T-helper 2 cell treated with Interferon-gamma antibody and Interleukin-4, amounts not matched to agents 100 ng/mL and 5 ng/mL, for 36 hours (primary cell): ENCODE measurements at regions not wholly inside any gene's neighbourhood (a gene's known extent, or its start where the extent isn't known, plus 50 kb on each side); places are given as distances from the start of the nearest gene placed in this dataset.

ENCODE experiments used
- intact Hi-C: fragments of 100-400 bp; cut with micrococcal nuclease; formaldehyde crosslinking; loops from one replicate; pipeline ENCODE4 v1.15.1; 2023

GRCh38 chr1:38126970-38127369 is 80.4 kb upstream of the POU3F1 start:
- intact Hi-C loops = no loop called here

- intact Hi-C loops = no loop called here
These were observed 79.4 kb upstream of the POU3F1 start for GRCh38 chr1:38125837-38126520.

- intact Hi-C loops = no loop called here
These were observed 78.4 kb upstream of the POU3F1 start for GRCh38 chr1:38125016-38125415.

- intact Hi-C loops = no loop called here
These were observed 77.0 kb upstream of the POU3F1 start for GRCh38 chr1:38123356-38124135.

- intact Hi-C loops = no loop called here
These were observed 74.7 kb upstream of the POU3F1 start for GRCh38 chr1:38121231-38121680.

- intact Hi-C loops = no loop called here
These were observed 74.1 kb upstream of the POU3F1 start for GRCh38 chr1:38120552-38121230.

GRCh38 chr1:38118976-38119375 is 72.4 kb upstream of the POU3F1 start:
- intact Hi-C loops = no loop called here

- intact Hi-C loops = no loop called here
These were observed 70.9 kb upstream of the POU3F1 start for GRCh38 chr1:38117444-38117887.

GRCh38 chr1:38115682-38116202 is 69.1 kb upstream of the POU3F1 start:
- intact Hi-C loops = no loop called here

GRCh38 chr1:38115226-38115625 is 68.6 kb upstream of the POU3F1 start:
- intact Hi-C loops = no loop called here

GRCh38 chr1:38114241-38115026 is 67.8 kb upstream of the POU3F1 start:
- intact Hi-C loops = no loop called here

- intact Hi-C loops = no loop called here
These were observed 66.6 kb upstream of the POU3F1 start for GRCh38 chr1:38113159-38113666.

GRCh38 chr1:38111589-38111988 is 65.0 kb upstream of the POU3F1 start:
- intact Hi-C loops = no loop called here

- intact Hi-C loops = no loop called here
These were observed 58.7 kb upstream of the POU3F1 start for GRCh38 chr1:38105267-38105666.

GRCh38 chr1:38102636-38103035 is 56.0 kb upstream of the POU3F1 start:
- intact Hi-C loops = no loop called here

- intact Hi-C loops = no loop called here
These were observed 54.6 kb upstream of the POU3F1 start for GRCh38 chr1:38101037-38101785.

GRCh38 chr1:38098101-38098847 is 51.7 kb upstream of the POU3F1 start:
- intact Hi-C loops = no loop called here

GRCh38 chr1:38097284-38097898 is 50.8 kb upstream of the POU3F1 start:
- intact Hi-C loops = no loop called here
